GM12891 (cell line): ENCODE measurements at regions not wholly inside any gene's neighbourhood (a gene's known extent, or its start where the extent isn't known, plus 50 kb on each side); places are given as distances from the start of the nearest gene placed in this dataset.

Source experiments
- DNase-seq: peaks from one replicate; pipeline ENCODE4 v3.0.0; 2011; ENCODE audit warnings: low spot score; ENCODE audit not compliant: insufficient read length
- FAIRE-seq: peaks from 2 replicates; lab custom pipeline; 2011; peaks lifted over from hg19 to GRCh38; lab: Jason Lieb, UNC
- PAX5 ChIP-seq: IDR thresholded peaks from 2 replicates; pipeline ENCODE4 v1.6.1; 2011; ENCODE audit warnings: low read length, moderate library complexity, mild to moderate bottlenecking; ENCODE audit not compliant: insufficient read depth, severe bottlenecking
- POLR2A ChIP-seq: IDR thresholded peaks from 2 replicates; pipeline ENCODE4 v1.6.1; 2011; ENCODE audit warnings: low read depth, low read length, control low read depth
- POLR2AphosphoS5 ChIP-seq: IDR thresholded peaks from 2 replicates; pipeline ENCODE4 v1.6.1; 2011; ENCODE audit warnings: low read depth, low read length, control low read depth
- POU2F2 ChIP-seq: IDR thresholded peaks from 2 replicates; pipeline ENCODE4 v1.6.1; 2011; ENCODE audit warnings: low read depth, mild to moderate bottlenecking, control low read depth, low read length, moderate library complexity
- SPI1 ChIP-seq: IDR thresholded peaks from 2 replicates; pipeline ENCODE4 v1.6.1; 2011; ENCODE audit warnings: low read depth, low read length, control low read depth
- TAF1 ChIP-seq: IDR thresholded peaks from 2 replicates; pipeline ENCODE4 v1.6.1; 2011; ENCODE audit warnings: low read depth, low read length, control low read depth

- DNase-seq (peak; percentile 32), FAIRE-seq (peak; percentile 90)
- peak; percentile 52 for TF ChIP-seq SPI1
- TF ChIP-seq POLR2A: no peak
These were observed 529.1 kb upstream of the CITED2 start for GRCh38 chr6:139903411-139904157.

DNA sequence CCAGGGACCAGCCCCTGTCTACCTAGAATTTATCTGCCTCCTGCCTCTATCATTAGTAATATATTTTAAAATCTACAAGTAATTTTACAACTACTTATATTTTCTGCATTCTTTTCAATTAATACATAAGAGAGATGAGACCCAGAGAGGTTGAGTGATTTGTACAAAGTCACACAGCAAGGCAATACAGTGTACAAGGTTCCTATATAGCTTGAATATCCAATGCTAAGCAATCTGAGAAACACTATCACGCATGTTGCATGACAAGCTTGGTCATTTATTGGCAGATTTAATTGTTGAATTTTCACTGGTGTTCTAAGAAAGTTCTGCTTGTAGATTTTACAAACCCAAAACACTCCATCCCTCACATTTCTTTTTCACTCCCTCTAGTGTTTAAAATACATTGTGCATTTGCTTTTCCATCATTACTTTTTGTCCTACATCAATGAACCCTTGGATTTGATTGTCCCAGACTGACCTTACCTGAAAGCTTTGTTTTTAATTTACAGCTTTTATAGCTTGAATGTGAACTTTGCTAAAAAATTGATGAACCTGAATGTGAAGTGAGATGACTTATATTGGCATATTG is 520.9 kb upstream of the CITED2 start:
- FAIRE-seq (no peak), DNase-seq (no peak)
- TF ChIP-seq POLR2AphosphoS5: no peak
- no peak for TF ChIP-seq PAX5
- TF ChIP-seq POLR2A: no peak
- TF ChIP-seq POU2F2: no peak
- TF ChIP-seq SPI1: no peak
- no peak for TF ChIP-seq TAF1

GRCh38 chr6:139894271-139894670 is 519.8 kb upstream of the CITED2 start:
- DNase-seq (no peak), FAIRE-seq (no peak)

GRCh38 chr6:139891471-139891870 is 517.0 kb upstream of the CITED2 start:
- TF ChIP-seq POLR2AphosphoS5 (no peak), POLR2A (no peak), PAX5 (no peak), POU2F2 (no peak), SPI1 (no peak), TAF1 (no peak)
- FAIRE-seq (peak; percentile 33), DNase-seq (no peak)

More at GRCh38 chr6:139894271-139894670, 519.8 kb upstream of the CITED2 start:
- TF ChIP-seq POLR2AphosphoS5: no peak
- no peak for TF ChIP-seq POU2F2
- TF ChIP-seq SPI1: no peak
- TF ChIP-seq POLR2A: no peak
- TF ChIP-seq TAF1: no peak
- no peak for TF ChIP-seq PAX5

DNA sequence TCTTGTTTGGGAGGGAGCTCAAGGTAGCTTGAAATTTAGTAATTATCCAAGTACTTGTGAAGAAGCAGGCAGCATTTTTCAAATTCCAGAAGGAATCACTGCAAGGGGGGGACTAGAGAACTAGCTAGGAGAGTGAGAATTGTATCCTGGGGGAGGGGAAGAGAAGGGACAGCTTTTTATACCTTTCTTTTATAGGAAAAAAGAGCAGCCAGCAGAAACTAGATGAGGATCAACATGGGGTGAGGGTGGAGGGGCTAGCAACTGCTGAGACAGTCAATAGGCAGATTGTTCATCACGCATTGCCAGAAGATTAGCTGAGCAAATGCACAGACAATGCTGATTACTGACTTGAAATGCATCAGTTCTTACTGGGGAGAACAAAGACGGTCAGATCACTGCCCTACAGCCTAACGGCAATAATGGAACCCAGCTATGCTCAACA is 514.3 kb upstream of the CITED2 start:
- FAIRE-seq (no peak), DNase-seq (no peak)
- TF ChIP-seq POU2F2: no peak
- TF ChIP-seq PAX5: no peak
- no peak for TF ChIP-seq SPI1
- no peak for TF ChIP-seq POLR2A
- TF ChIP-seq TAF1: no peak
- no peak for TF ChIP-seq POLR2AphosphoS5

DNA sequence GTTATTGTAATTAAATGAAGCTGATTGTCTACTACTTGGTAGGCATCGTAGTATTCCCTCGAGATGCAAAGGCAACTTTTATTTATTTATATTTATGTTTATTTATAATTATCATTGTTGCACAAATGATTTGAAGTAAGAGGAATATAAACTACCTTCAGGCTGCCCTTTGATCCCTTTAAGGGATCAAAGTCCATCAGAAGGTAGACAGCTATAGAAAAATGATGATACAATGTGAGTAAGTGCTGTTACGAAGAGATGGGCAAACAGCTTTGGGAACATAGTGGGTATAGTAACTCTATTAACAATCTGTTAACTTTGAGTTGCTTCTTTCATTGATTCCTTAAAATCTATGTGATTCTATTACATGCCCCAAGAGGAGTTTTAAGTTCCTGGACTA is 512.8 kb upstream of the CITED2 start:
- no peak for TF ChIP-seq POLR2AphosphoS5
- TF ChIP-seq PAX5: no peak
- TF ChIP-seq POU2F2: no peak
- no peak for DNase-seq
- FAIRE-seq: no peak

DNA sequence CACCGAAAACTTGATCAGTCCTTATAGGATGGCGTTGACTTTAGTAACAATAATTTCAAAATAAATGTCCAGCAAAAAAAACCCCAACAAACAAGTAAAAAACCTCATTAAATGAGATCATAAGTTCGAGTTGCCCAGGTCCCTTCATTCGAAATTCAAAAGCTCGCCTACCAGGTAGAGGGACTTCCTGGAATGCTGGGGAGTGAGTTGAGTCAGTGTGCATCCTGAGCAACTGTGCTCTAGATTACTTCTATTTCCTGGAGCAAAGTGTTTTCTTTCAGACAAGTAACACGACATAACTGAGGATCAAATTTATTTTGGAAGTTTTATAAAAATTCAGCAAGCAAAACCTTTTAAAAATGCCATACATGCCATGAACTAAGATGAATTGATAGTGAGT is 511.9 kb upstream of the CITED2 start:
- DNase-seq (no peak), FAIRE-seq (no peak)
- no peak for TF ChIP-seq POU2F2
- TF ChIP-seq SPI1: no peak
- TF ChIP-seq POLR2AphosphoS5: no peak
- TF ChIP-seq PAX5: no peak
- TF ChIP-seq TAF1: no peak
- TF ChIP-seq POLR2A: no peak

GRCh38 chr6:139885909-139886308 is 511.5 kb upstream of the CITED2 start:
- no peak for TF ChIP-seq TAF1
- no peak for TF ChIP-seq POU2F2
- TF ChIP-seq SPI1: no peak
- no peak for FAIRE-seq
- DNase-seq: no peak

- TF ChIP-seq POU2F2 (no peak), SPI1 (peak; percentile 23; the same call in 1 of the 2 replicates)
- DNase-seq (no peak), FAIRE-seq (no peak)
These were observed 509.3 kb upstream of the CITED2 start for GRCh38 chr6:139883776-139884175.

- DNase-seq: no peak
- no peak for TF ChIP-seq PAX5
- peak; percentile 45 for FAIRE-seq
These were observed 508.7 kb upstream of the CITED2 start for GRCh38 chr6:139882977-139883728.
